ENCODE measurements at regions not wholly inside any gene's neighbourhood (a gene's known extent, or its start where the extent isn't known, plus 50 kb on each side); places are given as distances from the start of the nearest gene placed in this dataset.

- TF ChIP-seq RFX5 (IDR thresholded peaks at IDR 0.05; ENCODE audit: low read depth, low read length) (no peak), CTCF (conservative IDR thresholded peaks at IDR 0.05; ENCODE audit: low read depth, low read length) (no peak), MAZ (IDR thresholded peaks at IDR 0.05; ENCODE audit: borderline replicate concordance, low read depth, low read length) (no peak)
Measured at GRCh38 chr3:187935623-187936156, 190.4 kb upstream of the BCL6 start.

All from IMR-90 (cell line).